Tongue (tissue), 1 donor: ENCODE measurements at regions not wholly inside any gene's neighbourhood (a gene's known extent, or its start where the extent isn't known, plus 50 kb on each side); places are given as distances from the start of the nearest gene placed in this dataset.
A peak's percentile ranks its signal among the peaks of the same experiment; 100 is the strongest.
"Not testable (repeated sequence)": the region's sequence is repeated elsewhere in the genome, so short reads cannot be mapped to it uniquely, and the experiment has no call there.

Experiments used
- DNase-seq: peaks from one replicate; pipeline ENCODE4 v3.0.0-alpha.2; 2015

GRCh38 chr17:63078707-63079106 lies 112.7 kb downstream of the TANC2 start:
- DNase-seq = no peak

- DNase-seq = peak; percentile 61
Observed at GRCh38 chr17:63082273-63082861, 116.3 kb downstream of the TANC2 start.

GRCh38 chr17:63082952-63083351 lies 116.9 kb downstream of the TANC2 start:
- DNase-seq = no peak

GRCh38 chr17:63086483-63087185 lies 120.6 kb downstream of the TANC2 start:
- DNase-seq = no peak

- not testable (repeated sequence) for DNase-seq
Observed at GRCh38 chr17:63090358-63091114, 124.5 kb downstream of the TANC2 start.

- DNase-seq = not testable (repeated sequence)
Observed at GRCh38 chr17:63091909-63092308, 125.9 kb downstream of the TANC2 start.

GRCh38 chr17:63094631-63095030 lies 128.6 kb downstream of the TANC2 start:
- DNase-seq = no peak

GRCh38 chr17:63095459-63095858 lies 129.4 kb downstream of the TANC2 start:
- DNase-seq = no peak

GRCh38 chr17:63095879-63096278 lies 129.8 kb downstream of the TANC2 start:
- DNase-seq = no peak

GRCh38 chr17:63096426-63096825 lies 130.4 kb downstream of the TANC2 start:
- no peak for DNase-seq

GRCh38 chr17:63099425-63099824 lies 133.4 kb downstream of the TANC2 start:
- DNase-seq = no peak

GRCh38 chr17:63102034-63102433 lies 136.0 kb downstream of the TANC2 start:
- DNase-seq = no peak

- DNase-seq = no peak
Observed at GRCh38 chr17:63106050-63106449, 140.0 kb downstream of the TANC2 start.

GRCh38 chr17:63109661-63110060 lies 143.6 kb downstream of the TANC2 start:
- no peak for DNase-seq

GRCh38 chr17:63113167-63113566 lies 147.1 kb downstream of the TANC2 start:
- DNase-seq = peak; percentile 9

- DNase-seq = no peak
Observed at GRCh38 chr17:63116228-63116627, 150.2 kb downstream of the TANC2 start.

GRCh38 chr17:63116967-63117830 lies 151.2 kb downstream of the TANC2 start:
- DNase-seq = peak; percentile 61

GRCh38 chr17:63120406-63120805 lies 154.4 kb downstream of the TANC2 start:
- no peak for DNase-seq

- DNase-seq = no peak
Observed at GRCh38 chr17:63124536-63124935, 158.5 kb downstream of the TANC2 start.

- DNase-seq = no peak
Observed at GRCh38 chr17:63124958-63125357, 158.9 kb downstream of the TANC2 start.

GRCh38 chr17:63125987-63126386 lies 160.0 kb downstream of the TANC2 start:
- DNase-seq = no peak

GRCh38 chr17:63126607-63127006 lies 160.6 kb downstream of the TANC2 start:
- DNase-seq = no peak
